DMS 273 treated with DMSO at 0.1 percent for 48 hours (cell line): ENCODE measurements at regions not wholly inside any gene's neighbourhood (a gene's known extent, or its start where the extent isn't known, plus 50 kb on each side); places are given as distances from the start of the nearest gene placed in this dataset.
"Not testable (repeated sequence)": the region's sequence is repeated elsewhere in the genome, so short reads cannot be mapped to it uniquely, and the experiment has no call there.

Experiments
- DNase-seq: peaks from one replicate; lab custom pipeline; 2025; lab: John Stamatoyannopoulos, UW

GRCh38 chr14:71538288-71538687, 393.9 kb upstream of the RGS6 start:
- DNase-seq, result no peak

- DNase-seq, result no peak
Observed at GRCh38 chr14:71538938-71539649, 393.1 kb upstream of the RGS6 start.

GRCh38 chr14:71539650-71540285, 392.5 kb upstream of the RGS6 start:
- DNase-seq, result no peak

- DNase-seq, result no peak
Observed at GRCh38 chr14:71541271-71541670, 391.0 kb upstream of the RGS6 start.

GRCh38 chr14:71541973-71542690, 390.1 kb upstream of the RGS6 start:
- no peak for DNase-seq

- DNase-seq, result no peak
Observed at GRCh38 chr14:71549421-71550050, 382.7 kb upstream of the RGS6 start.

- no peak for DNase-seq
Observed at GRCh38 chr14:71550367-71550766, 381.9 kb upstream of the RGS6 start.

GRCh38 chr14:71551291-71551950, 380.8 kb upstream of the RGS6 start:
- no peak for DNase-seq

GRCh38 chr14:71552809-71553208, 379.4 kb upstream of the RGS6 start:
- no peak for DNase-seq

- no peak for DNase-seq
Observed at GRCh38 chr14:71553779-71554178, 378.4 kb upstream of the RGS6 start.

- no peak for DNase-seq
Observed at GRCh38 chr14:71554323-71554722, 377.9 kb upstream of the RGS6 start.

GRCh38 chr14:71554959-71555612, 377.1 kb upstream of the RGS6 start:
- DNase-seq, result no peak

GRCh38 chr14:71555654-71556559, 376.3 kb upstream of the RGS6 start:
- DNase-seq, result no peak

GRCh38 chr14:71556730-71557129, 375.5 kb upstream of the RGS6 start:
- no peak for DNase-seq

GRCh38 chr14:71557351-71557750, 374.9 kb upstream of the RGS6 start:
- DNase-seq, result no peak

GRCh38 chr14:71558943-71559342, 373.3 kb upstream of the RGS6 start:
- not testable (repeated sequence) for DNase-seq

GRCh38 chr14:71560751-71561150, 371.5 kb upstream of the RGS6 start:
- DNase-seq, result no peak

- DNase-seq, result no peak
Observed at GRCh38 chr14:71563492-71564153, 368.6 kb upstream of the RGS6 start.

- DNase-seq, result no peak
Observed at GRCh38 chr14:71566276-71566675, 366.0 kb upstream of the RGS6 start.
